PFSK-1 (cell line): ENCODE measurements at regions not wholly inside any gene's neighbourhood (a gene's known extent, or its start where the extent isn't known, plus 50 kb on each side); places are given as distances from the start of the nearest gene placed in this dataset.
A peak's percentile ranks its signal among the peaks of the same experiment; 100 is the strongest.

Experiments used
- FOXP2 ChIP-seq: optimal IDR thresholded peaks from 2 replicates; pipeline ENCODE3; 2011; ENCODE audit warnings: borderline replicate concordance, control low read depth, inconsistent platforms; ENCODE audit not compliant: insufficient read depth; ENCODE audit errors: extremely low read length, extremely low read depth
- POLR2AphosphoS5 ChIP-seq: IDR thresholded peaks from 2 replicates; pipeline ENCODE4 v1.6.1; 2012; ENCODE audit warnings: low read depth, mild to moderate bottlenecking, control low read depth, low read length, moderate library complexity
- REST ChIP-seq, 2 experiments: IDR thresholded peaks; 2 replicates each; pipeline versions ENCODE4 v1.6.1 to v1.8.0; 2011 to 2012; ENCODE audit warnings: low read depth in 2 of 2, low read length in 2 of 2, control low read depth in 1 of 2, inconsistent platforms in 1 of 2, mild to moderate bottlenecking in 1 of 2, moderate library complexity in 1 of 2; ENCODE audit not compliant: insufficient read depth in 1 of 2
- SIN3A ChIP-seq: IDR thresholded peaks from 2 replicates; pipeline ENCODE4 v1.6.1; 2012; ENCODE audit warnings: mild to moderate bottlenecking, low read length, moderate library complexity, borderline replicate concordance; ENCODE audit not compliant: insufficient read depth
- TAF1 ChIP-seq: IDR thresholded peaks from 2 replicates; pipeline ENCODE4 v1.6.1; 2012; ENCODE audit warnings: low read length, control low read depth, borderline replicate concordance; ENCODE audit not compliant: insufficient read depth

- TF ChIP-seq TAF1 (no peak), POLR2AphosphoS5 (no peak), FOXP2 (no peak), REST (IDR thresholded peaks at IDR 0.05; ENCODE audit: insufficient read depth in 1 of 2, low read depth in 2 of 2, low read length in 2 of 2) (no peak), SIN3A (no peak)
Measured at GRCh38 chr20:48026981-48027592, 241.8 kb upstream of the SULF2 start.

GRCh38 chr20:48025661-48026060 is 240.4 kb upstream of the SULF2 start:
- TF ChIP-seq TAF1 (no peak), REST (IDR thresholded peaks at IDR 0.05; ENCODE audit: insufficient read depth in 1 of 2, low read depth in 2 of 2, low read length in 2 of 2) (no peak), SIN3A (no peak), POLR2AphosphoS5 (no peak), FOXP2 (no peak)

- no peak for TF ChIP-seq REST (IDR thresholded peaks at IDR 0.05; ENCODE audit: insufficient read depth in 1 of 2, low read depth in 2 of 2, low read length in 2 of 2)
- no peak for TF ChIP-seq FOXP2
- TF ChIP-seq POLR2AphosphoS5: no peak
- no peak for TF ChIP-seq SIN3A
- TF ChIP-seq TAF1: peak; percentile 32; the same call in 1 of the 2 replicates
Measured at GRCh38 chr20:48025051-48025515, 239.8 kb upstream of the SULF2 start.

- TF ChIP-seq FOXP2 (no peak), TAF1 (no peak), REST (IDR thresholded peaks at IDR 0.05; ENCODE audit: insufficient read depth in 1 of 2, low read depth in 2 of 2, low read length in 2 of 2) (no peak), POLR2AphosphoS5 (no peak), SIN3A (no peak)
Measured at GRCh38 chr20:48024539-48024938, 239.3 kb upstream of the SULF2 start.

- no peak for TF ChIP-seq SIN3A
- no peak for TF ChIP-seq POLR2AphosphoS5
- TF ChIP-seq FOXP2: no peak
- TF ChIP-seq TAF1: no peak
- TF ChIP-seq REST (IDR thresholded peaks at IDR 0.05; ENCODE audit: insufficient read depth in 1 of 2, low read depth in 2 of 2, low read length in 2 of 2): no peak
Measured at GRCh38 chr20:48019940-48020339, 234.7 kb upstream of the SULF2 start.
